ENCODE measurements at regions not wholly inside any gene's neighbourhood (a gene's known extent, or its start where the extent isn't known, plus 50 kb on each side); places are given as distances from the start of the nearest gene placed in this dataset.

DNA sequence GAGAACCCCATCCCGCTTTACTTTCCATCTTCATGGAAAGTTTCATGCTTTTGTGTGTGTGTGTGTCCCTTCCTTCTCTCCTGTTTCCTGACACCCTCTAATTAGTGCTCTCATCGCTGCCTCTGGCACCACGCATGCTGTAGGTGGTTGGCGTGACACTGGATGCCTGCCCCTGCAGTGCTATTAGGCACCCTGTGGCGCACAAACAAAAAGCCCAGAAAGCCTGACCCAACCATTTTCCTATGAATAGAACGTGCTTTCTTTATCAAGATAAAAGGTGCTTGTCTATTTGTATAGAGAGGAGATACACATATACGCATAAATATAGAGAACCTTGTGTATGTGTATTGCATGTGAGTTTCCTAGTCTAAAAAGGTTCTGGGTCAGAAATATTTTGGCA is 120.8 kb upstream of the CDCA7L start:
- no peaks in the 10 kb centered on the region for H3K9me3 ChIP-seq

DNA sequence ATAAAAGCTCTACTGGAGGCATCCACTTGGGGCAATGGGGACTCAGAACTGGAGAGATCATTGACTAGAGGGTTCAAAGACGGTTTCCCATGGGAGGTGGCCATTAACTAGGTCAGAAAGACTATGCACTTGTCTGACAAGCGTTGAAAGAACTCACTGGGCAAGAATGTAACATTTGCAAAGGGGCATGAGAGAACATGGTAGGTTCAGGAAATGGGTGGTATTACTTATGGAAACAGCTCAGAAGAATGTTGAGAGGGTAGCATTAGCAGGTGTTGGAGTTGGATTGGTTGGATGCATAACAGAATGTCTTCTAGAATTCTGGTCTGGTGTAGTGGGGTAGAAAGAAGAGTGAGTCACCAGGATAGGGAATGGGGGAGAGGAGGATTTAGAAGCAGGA is 119.1 kb upstream of the CDCA7L start:
- Histone ChIP-seq H3K9me3 (no peaks in the 10 kb centered on the region), H3K27ac (no peak overlapping the region), H3K36me3 (no peaks in the 10 kb centered on the region), H3K4me3 (no peak overlapping the region), H3K4me1 (no peaks in the 10 kb centered on the region), H3K27me3 (no peaks in the 10 kb centered on the region)
- DNase-seq (ENCODE audit: low spot score): no peak
- TF ChIP-seq, protein P1, sequence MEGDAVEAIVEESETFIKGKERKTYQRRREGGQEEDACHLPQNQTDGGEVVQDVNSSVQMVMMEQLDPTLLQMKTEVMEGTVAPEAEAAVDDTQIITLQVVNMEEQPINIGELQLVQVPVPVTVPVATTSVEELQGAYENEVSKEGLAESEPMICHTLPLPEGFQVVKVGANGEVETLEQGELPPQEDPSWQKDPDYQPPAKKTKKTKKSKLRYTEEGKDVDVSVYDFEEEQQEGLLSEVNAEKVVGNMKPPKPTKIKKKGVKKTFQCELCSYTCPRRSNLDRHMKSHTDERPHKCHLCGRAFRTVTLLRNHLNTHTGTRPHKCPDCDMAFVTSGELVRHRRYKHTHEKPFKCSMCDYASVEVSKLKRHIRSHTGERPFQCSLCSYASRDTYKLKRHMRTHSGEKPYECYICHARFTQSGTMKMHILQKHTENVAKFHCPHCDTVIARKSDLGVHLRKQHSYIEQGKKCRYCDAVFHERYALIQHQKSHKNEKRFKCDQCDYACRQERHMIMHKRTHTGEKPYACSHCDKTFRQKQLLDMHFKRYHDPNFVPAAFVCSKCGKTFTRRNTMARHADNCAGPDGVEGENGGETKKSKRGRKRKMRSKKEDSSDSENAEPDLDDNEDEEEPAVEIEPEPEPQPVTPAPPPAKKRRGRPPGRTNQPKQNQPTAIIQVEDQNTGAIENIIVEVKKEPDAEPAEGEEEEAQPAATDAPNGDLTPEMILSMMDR (IDR thresholded peaks at IDR 0.05): no peak

More for the DNA sequence above, 120.8 kb upstream of the CDCA7L start:
- TF ChIP-seq, protein P1 (IDR thresholded peaks at IDR 0.05): no peak
- no peak for DNase-seq (ENCODE audit: low spot score)
- Histone ChIP-seq H3K27ac (no peak overlapping the region), H3K4me3 (no peak overlapping the region), H3K4me1 (no peaks in the 10 kb centered on the region), H3K36me3 (no peaks in the 10 kb centered on the region), H3K27me3 (no peaks in the 10 kb centered on the region)

GRCh38 chr7:22061775-22062174 is 116.1 kb upstream of the CDCA7L start:
- H3K27ac ChIP-seq: no peak overlapping the region
- no peak overlapping the region for H3K4me3 ChIP-seq
- no peaks in the 10 kb centered on the region for H3K9me3 ChIP-seq
- no peaks in the 10 kb centered on the region for H3K36me3 ChIP-seq
- H3K27me3 ChIP-seq: no peaks in the 10 kb centered on the region
- TF ChIP-seq, protein P1 (IDR thresholded peaks at IDR 0.05): no peak
- no peak for DNase-seq (ENCODE audit: low spot score)
- H3K4me1 ChIP-seq: no peaks in the 10 kb centered on the region

DNA sequence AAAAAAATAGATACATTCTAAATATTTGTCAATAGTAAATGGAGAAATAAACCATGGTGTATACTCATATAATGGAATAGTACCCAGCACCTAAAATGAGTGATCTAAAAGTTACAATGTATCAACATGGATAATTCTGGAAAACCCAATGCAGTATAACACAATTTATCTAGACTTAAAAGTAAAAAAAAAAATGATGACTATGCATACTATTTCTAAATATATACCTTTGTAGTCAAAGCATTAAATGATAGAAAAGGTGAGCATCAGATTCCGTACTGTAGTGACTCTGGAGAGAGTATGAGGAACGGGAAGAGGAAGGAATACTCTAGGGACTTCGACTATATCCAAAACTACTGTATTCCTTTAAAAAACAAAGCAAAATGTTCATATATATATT is 115.2 kb upstream of the CDCA7L start:
- no peak overlapping the region for H3K4me3 ChIP-seq
- no peaks in the 10 kb centered on the region for H3K9me3 ChIP-seq
- DNase-seq (ENCODE audit: low spot score): no peak
- no peak overlapping the region for H3K27ac ChIP-seq
- no peaks in the 10 kb centered on the region for H3K36me3 ChIP-seq
- H3K27me3 ChIP-seq: no peaks in the 10 kb centered on the region
- TF ChIP-seq, protein P1 (IDR thresholded peaks at IDR 0.05): no peak
- H3K4me1 ChIP-seq: no peaks in the 10 kb centered on the region

DNA sequence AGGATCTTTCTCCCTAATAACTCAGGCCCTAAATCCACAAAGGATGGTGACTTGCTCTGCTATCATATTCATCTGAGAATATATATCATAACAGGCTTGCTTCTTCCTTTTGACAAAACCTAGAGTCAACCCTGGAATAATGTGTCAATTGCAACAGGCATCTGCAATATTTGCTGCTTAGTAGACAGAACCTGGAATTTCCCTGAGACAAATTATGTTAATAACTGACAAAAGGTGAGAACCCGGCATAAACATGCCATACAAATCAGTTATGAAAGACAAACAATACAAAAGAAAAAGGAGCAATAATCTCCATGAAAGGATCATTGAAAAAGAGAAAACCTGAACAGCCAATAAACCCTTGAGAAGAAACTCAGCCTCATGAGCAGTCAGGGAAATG is 114.5 kb upstream of the CDCA7L start:
- Histone ChIP-seq H3K27ac (no peak overlapping the region), H3K4me3 (no peak overlapping the region), H3K27me3 (no peaks in the 10 kb centered on the region), H3K9me3 (no peaks in the 10 kb centered on the region), H3K36me3 (no peaks in the 10 kb centered on the region), H3K4me1 (no peaks in the 10 kb centered on the region)
- DNase-seq (ENCODE audit: low spot score): no peak
- TF ChIP-seq, protein P1 (IDR thresholded peaks at IDR 0.05): no peak

- no peaks in the 10 kb centered on the region for H3K36me3 ChIP-seq
Observed at GRCh38 chr7:22055226-22055625, 109.5 kb upstream of the CDCA7L start.

More at GRCh38 chr7:22055226-22055625, 109.5 kb upstream of the CDCA7L start:
- no peak for DNase-seq (ENCODE audit: low spot score)
- Histone ChIP-seq H3K9me3 (no peaks in the 10 kb centered on the region), H3K4me3 (no peak overlapping the region), H3K4me1 (no peaks in the 10 kb centered on the region), H3K27me3 (no peaks in the 10 kb centered on the region), H3K27ac (no peak overlapping the region)
- TF ChIP-seq, protein P1 (IDR thresholded peaks at IDR 0.05): no peak
